GM12878 (cell line): ENCODE measurements at regions not wholly inside any gene's neighbourhood (a gene's known extent, or its start where the extent isn't known, plus 50 kb on each side); places are given as distances from the start of the nearest gene placed in this dataset.

Experiments used
- ATAC-seq: fragments of 200-7000 bp; cut with Tn5 transposase; 3 replicates; pipeline ENCODE4 v1.9.1; 2020; ENCODE audit warnings: mild to moderate bottlenecking, moderate library complexity
- BruUV-seq: library from RNA; stranded (reverse); fragments of 400-500 nt; replicated peaks from 2 replicates; lab custom pipeline; 2021; lab: Mats Ljungman, UMichigan
- CTCF ChIA-PET: fragments of 300-600 bp; sonication (Branson Sonifier 250); formaldehyde crosslinking; extraction: SDS; loops from one replicate; lab custom pipeline; 2021; ENCODE audit warnings: inconsistent platforms; lab: Yijun Ruan, JAX
- POLR2A ChIA-PET: fragments of 350-600 bp; formaldehyde crosslinking; extraction: SDS; loops from one replicate; lab custom pipeline; 2021; ENCODE audit warnings: inconsistent platforms; lab: Charles Lee
- RAD21 ChIA-PET: fragments of 300-600 bp; sonication (Branson Sonifier 250); formaldehyde crosslinking; loops from one replicate; lab custom pipeline; 2023; ENCODE audit warnings: antibody characterized with exemption; ENCODE audit not compliant: unreplicated experiment; lab: Charles Lee
- SMC1A ChIA-PET: fragments of 300-600 bp; sonication (Branson Sonifier 250); formaldehyde crosslinking; loops from one replicate; lab custom pipeline; 2023; ENCODE audit not compliant: unreplicated experiment, uncharacterized antibody; lab: Charles Lee
- DNase-seq: peaks from one replicate; pipeline ENCODE4 v3.0.0-alpha.2; 2011; ENCODE audit warnings: low read depth, low spot score
- FAIRE-seq: peaks from 3 replicates; lab custom pipeline; 2011; peaks lifted over from hg19 to GRCh38; lab: Jason Lieb, UNC
- H2AFZ ChIP-seq: 2 replicates; pipeline ENCODE4 v1.6.0; 2011; ENCODE audit warnings: low read depth, low read length, control low read depth; ENCODE audit not compliant: control insufficient read depth
- H3K27ac ChIP-seq: 2 replicates; pipeline ENCODE4 v1.5.1; 2011; ENCODE audit warnings: control low read depth; ENCODE audit not compliant: control insufficient read depth, insufficient read depth
- H3K27me3 ChIP-seq, 2 experiments: replicated peaks in 1 of 2; 2 replicates each; pipeline versions ENCODE4 v1.6.0 to v1.6.1; 2011; ENCODE audit warnings: low read length in 1 of 2; ENCODE audit not compliant: control insufficient read depth in 2 of 2, insufficient read depth in 2 of 2
- H3K36me3 ChIP-seq, 2 experiments: 2 replicates each; pipeline ENCODE4 v1.5.1; 2011; ENCODE audit warnings: low read length in 1 of 2; ENCODE audit not compliant: control insufficient read depth in 2 of 2, insufficient read depth in 2 of 2
- H3K4me1 ChIP-seq: 2 replicates; pipeline ENCODE4 v1.6.1; 2011; ENCODE audit warnings: mild to moderate bottlenecking, low read length, moderate library complexity, mixed read lengths; ENCODE audit not compliant: control insufficient read depth, insufficient read depth
- H3K4me2 ChIP-seq: 2 replicates; pipeline ENCODE4 v1.6.0; 2011; ENCODE audit warnings: control low read depth; ENCODE audit not compliant: control insufficient read depth, insufficient read depth
- H3K4me3 ChIP-seq: fragments of 200-600 bp; sonication (generic); 2 replicates; pipeline ENCODE4 v1.5.1; 2016
- H3K79me2 ChIP-seq: 2 replicates; pipeline ENCODE4 v1.6.0; 2011; ENCODE audit warnings: low read length; ENCODE audit not compliant: control insufficient read depth, insufficient read depth
- H3K9ac ChIP-seq: 2 replicates; pipeline ENCODE4 v1.8.0; 2011; ENCODE audit warnings: low read length, control low read depth, mixed read lengths; ENCODE audit not compliant: control insufficient read depth, insufficient read depth
- H3K9me3 ChIP-seq: replicated peaks from 3 replicates; pipeline ENCODE4 v1.5.1; 2011; ENCODE audit warnings: mild to moderate bottlenecking, low read length; ENCODE audit not compliant: control insufficient read depth, insufficient read depth
- H4K20me1 ChIP-seq: 2 replicates; pipeline ENCODE4 v1.6.0; 2011; ENCODE audit not compliant: control insufficient read depth, insufficient read depth
- CBFB ChIP-seq: IDR thresholded peaks from 2 replicates; pipeline ENCODE4 v1.6.1; 2016; ENCODE audit warnings: antibody characterized with exemption, low read depth
- EP300 ChIP-seq, 2 experiments: fragments of 150-350 bp in 1 of 2; IDR thresholded peaks; 2 replicates each; pipeline ENCODE4 v1.6.1; 2011 to 2012; ENCODE audit warnings: low read depth in 2 of 2, low read length in 2 of 2, borderline replicate concordance in 1 of 2, improper control_type of control experiment in 1 of 2, inconsistent platforms in 1 of 2; ENCODE audit not compliant: control insufficient read depth in 1 of 2
- FOS ChIP-seq: IDR thresholded peaks from 3 replicates; pipeline ENCODE4 v1.6.1; 2011; ENCODE audit warnings: borderline replicate concordance; ENCODE audit not compliant: insufficient read length; ENCODE audit errors: extremely low read depth
- GATAD2B ChIP-seq: fragments of 450-650 bp; conservative IDR thresholded peaks from 2 replicates; pipeline ENCODE4 v1.6.1; 2017; ENCODE audit warnings: low read depth, mild to moderate bottlenecking, moderate library complexity
- JUNB ChIP-seq: IDR thresholded peaks from 2 replicates; pipeline ENCODE4 v1.6.1; 2016; ENCODE audit warnings: antibody characterized with exemption, mild to moderate bottlenecking
- RAD21 ChIP-seq: IDR thresholded peaks from 2 replicates; pipeline ENCODE4 v1.6.1; 2011; ENCODE audit warnings: mild to moderate bottlenecking, low read depth, low read length, moderate library complexity; ENCODE audit not compliant: insufficient read depth
- SMC3 ChIP-seq: IDR thresholded peaks from 2 replicates; pipeline ENCODE4 v1.6.1; 2011; ENCODE audit warnings: low read length, improper control_type of control experiment, borderline replicate concordance
- SREBF1 ChIP-seq: IDR thresholded peaks from 2 replicates; pipeline ENCODE4 v1.6.1; 2012; ENCODE audit warnings: mild to moderate bottlenecking, low read length
- TCF7 ChIP-seq: IDR thresholded peaks from 2 replicates; pipeline ENCODE4 v1.6.1; 2014; ENCODE audit warnings: antibody characterized with exemption, borderline replicate concordance
- ZNF207 ChIP-seq: fragments of 450-650 bp; IDR thresholded peaks from 2 replicates; pipeline ENCODE4 v1.6.1; 2014; ENCODE audit warnings: antibody characterized with exemption, mild to moderate bottlenecking, borderline replicate concordance
- ZNF274 ChIP-seq: IDR thresholded peaks from one replicate; pipeline ENCODE4 v1.8.0; 2011; ENCODE audit not compliant: insufficient read length, insufficient read depth
- ZNF622 ChIP-seq: fragments of 450-650 bp; IDR thresholded peaks from 2 replicates; pipeline ENCODE4 v1.6.1; 2017; ENCODE audit warnings: mild to moderate bottlenecking, inconsistent platforms
- WGBS: methylation state at CpG from one replicate; pipeline ENCODE4 v1.1.6; 2016; ENCODE audit warnings: low lambda C conversion rate; ENCODE audit not compliant: insufficient replicate concordance, insufficient coverage; ENCODE audit errors: missing lambda C conversion rate; 5-methylcytosine and 5-hydroxymethylcytosine counted together
- in situ Hi-C: fragments of 300-500 bp; cut with MboI; formaldehyde crosslinking; loops from 9 replicates; pipeline ENCODE4 v1.14.3; 2018; ENCODE audit warnings: mixed read lengths
- intact Hi-C: fragments of 100-400 bp; cut with micrococcal nuclease; formaldehyde crosslinking; loops from one replicate; pipeline ENCODE4 v1.14.2; 2022; ENCODE audit not compliant: unreplicated experiment
- TF ChIP-seq, protein P1 (sequence below): IDR thresholded peaks from 2 replicates; pipeline ENCODE4 v1.6.1; 2011; ENCODE audit warnings: low read depth, low read length, improper control_type of control experiment, borderline replicate concordance
- TF ChIP-seq, protein P2 (sequence below): fragments of 450-650 bp; IDR thresholded peaks from 2 replicates; pipeline ENCODE4 v1.6.1; 2016; ENCODE audit warnings: mild to moderate bottlenecking, moderate library complexity, borderline replicate concordance
- TF ChIP-seq, protein P3 (sequence below), 3 experiments: IDR thresholded peaks in 2 of 3; conservative IDR thresholded peaks in 1 of 3; 2 replicates each; pipeline ENCODE4 v1.5.1; 2011; ENCODE audit warnings: low read depth in 3 of 3, low read length in 3 of 3, mild to moderate bottlenecking in 3 of 3, control low read depth in 2 of 3, moderate library complexity in 2 of 3, inconsistent platforms in 1 of 3, mixed read lengths in 1 of 3; ENCODE audit not compliant: control insufficient read depth in 2 of 3, insufficient read depth in 1 of 3; ENCODE audit errors: extremely low read depth in 1 of 3
- TF ChIP-seq, protein P4 (sequence below): fragments of 450-650 bp; IDR thresholded peaks from 2 replicates; pipeline ENCODE4 v1.6.1; 2016; ENCODE audit warnings: mild to moderate bottlenecking

DNA sequence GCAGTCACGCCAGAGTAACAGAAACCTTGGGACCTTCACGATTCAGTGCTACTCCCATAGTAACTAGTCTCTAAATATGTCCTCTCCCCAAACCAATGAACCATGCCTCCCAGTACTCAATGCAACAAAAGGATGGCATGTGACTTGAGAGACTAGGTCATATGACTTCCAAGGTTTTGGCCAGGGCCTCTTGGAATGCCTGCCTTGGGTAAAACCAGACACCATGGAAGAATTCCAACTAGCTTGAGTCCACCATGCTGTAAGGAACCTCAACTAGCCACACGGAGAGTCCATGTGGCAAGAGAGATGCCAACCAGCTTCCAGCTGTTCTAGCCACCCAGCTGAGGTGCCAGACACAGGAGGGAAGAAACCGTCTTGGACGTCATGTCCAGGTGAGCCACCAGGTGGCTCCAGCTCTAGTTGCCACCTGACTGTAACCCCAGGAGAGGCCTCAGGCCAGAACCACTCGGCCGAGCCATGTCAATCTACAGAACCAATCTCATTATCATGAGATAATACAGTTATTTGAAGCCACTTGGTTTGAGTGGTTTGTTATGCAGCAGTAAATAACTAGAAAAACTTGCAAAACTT, 115.0 kb downstream of the SYF2 start:
- H3K9me3 ChIP-seq: no peaks in the 10 kb centered on the region; the same call in 2 of the 3 replicates
- RAD21 ChIA-PET: no interaction called here
- no peaks in the 10 kb centered on the region for H3K79me2 ChIP-seq
- no peaks in the 10 kb centered on the region for H3K27me3 ChIP-seq
- POLR2A ChIA-PET: no interaction called here
- no peak overlapping the region for H2AFZ ChIP-seq
- ATAC-seq: peak; percentile 78
- H3K4me1 ChIP-seq: 0 out of 2 replicates have a peak, but pooled peaks cover 4% of the 10 kb centered on the region
- SMC1A ChIA-PET: interaction anchor here (1.7 kb wide), 1 partner anchor 25 kb away, joined by 4 read pairs; no protein-coding TSS in a partner anchor
- BruUV-seq: no TSS peak
- in situ Hi-C loops: no loop called here
- no peaks in the 10 kb centered on the region for H4K20me1 ChIP-seq
- DNase-seq: no peak
- no peak overlapping the region for H3K9ac ChIP-seq
- intact Hi-C loops: loop anchor here (10.0 kb wide), 1 partner anchor 87 kb away; no protein-coding TSS in a partner anchor
- H3K4me2 ChIP-seq: no peak overlapping the region
- FAIRE-seq: no peak
- CTCF ChIA-PET: interaction anchor here (0.8 to 1.7 kb wide), 4 partner anchors 16 to 88 kb away, joined by 3 to 6 read pairs (median 3); no protein-coding TSS in a partner anchor
- H3K4me3 ChIP-seq: no peak overlapping the region
- WGBS: 30% methylated on average over 7 of the region's 7 CpGs
- H3K27ac ChIP-seq: no peak overlapping the region
- no peaks in the 10 kb centered on the region for H3K36me3 ChIP-seq
- TF ChIP-seq FOS (no peak), SMC3 (peak; percentile 33; the same call in 1 of the 2 replicates), EP300 (IDR thresholded peaks at IDR 0.05; ENCODE audit: borderline replicate concordance in 1 of 2, control insufficient read depth in 1 of 2, low read depth in 2 of 2, low read length in 2 of 2) (no peak), ZNF622 (no peak), SREBF1 (no peak), ZNF274 (no peak), TCF7 (no peak), ZNF207 (no peak), CBFB (no peak), JUNB (no peak), GATAD2B (no peak), RAD21 (0 out of 2 replicates have a peak, but pooled peaks have one; percentile 21)
- TF ChIP-seq, protein P1, sequence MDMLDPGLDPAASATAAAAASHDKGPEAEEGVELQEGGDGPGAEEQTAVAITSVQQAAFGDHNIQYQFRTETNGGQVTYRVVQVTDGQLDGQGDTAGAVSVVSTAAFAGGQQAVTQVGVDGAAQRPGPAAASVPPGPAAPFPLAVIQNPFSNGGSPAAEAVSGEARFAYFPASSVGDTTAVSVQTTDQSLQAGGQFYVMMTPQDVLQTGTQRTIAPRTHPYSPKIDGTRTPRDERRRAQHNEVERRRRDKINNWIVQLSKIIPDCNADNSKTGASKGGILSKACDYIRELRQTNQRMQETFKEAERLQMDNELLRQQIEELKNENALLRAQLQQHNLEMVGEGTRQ: no peak
- TF ChIP-seq, protein P2, sequence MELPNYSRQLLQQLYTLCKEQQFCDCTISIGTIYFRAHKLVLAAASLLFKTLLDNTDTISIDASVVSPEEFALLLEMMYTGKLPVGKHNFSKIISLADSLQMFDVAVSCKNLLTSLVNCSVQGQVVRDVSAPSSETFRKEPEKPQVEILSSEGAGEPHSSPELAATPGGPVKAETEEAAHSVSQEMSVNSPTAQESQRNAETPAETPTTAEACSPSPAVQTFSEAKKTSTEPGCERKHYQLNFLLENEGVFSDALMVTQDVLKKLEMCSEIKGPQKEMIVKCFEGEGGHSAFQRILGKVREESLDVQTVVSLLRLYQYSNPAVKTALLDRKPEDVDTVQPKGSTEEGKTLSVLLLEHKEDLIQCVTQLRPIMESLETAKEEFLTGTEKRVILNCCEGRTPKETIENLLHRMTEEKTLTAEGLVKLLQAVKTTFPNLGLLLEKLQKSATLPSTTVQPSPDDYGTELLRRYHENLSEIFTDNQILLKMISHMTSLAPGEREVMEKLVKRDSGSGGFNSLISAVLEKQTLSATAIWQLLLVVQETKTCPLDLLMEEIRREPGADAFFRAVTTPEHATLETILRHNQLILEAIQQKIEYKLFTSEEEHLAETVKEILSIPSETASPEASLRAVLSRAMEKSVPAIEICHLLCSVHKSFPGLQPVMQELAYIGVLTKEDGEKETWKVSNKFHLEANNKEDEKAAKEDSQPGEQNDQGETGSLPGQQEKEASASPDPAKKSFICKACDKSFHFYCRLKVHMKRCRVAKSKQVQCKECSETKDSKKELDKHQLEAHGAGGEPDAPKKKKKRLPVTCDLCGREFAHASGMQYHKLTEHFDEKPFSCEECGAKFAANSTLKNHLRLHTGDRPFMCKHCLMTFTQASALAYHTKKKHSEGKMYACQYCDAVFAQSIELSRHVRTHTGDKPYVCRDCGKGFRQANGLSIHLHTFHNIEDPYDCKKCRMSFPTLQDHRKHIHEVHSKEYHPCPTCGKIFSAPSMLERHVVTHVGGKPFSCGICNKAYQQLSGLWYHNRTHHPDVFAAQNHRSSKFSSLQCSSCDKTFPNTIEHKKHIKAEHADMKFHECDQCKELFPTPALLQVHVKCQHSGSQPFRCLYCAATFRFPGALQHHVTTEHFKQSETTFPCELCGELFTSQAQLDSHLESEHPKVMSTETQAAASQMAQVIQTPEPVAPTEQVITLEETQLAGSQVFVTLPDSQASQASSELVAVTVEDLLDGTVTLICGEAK: no peak
- TF ChIP-seq, protein P3, sequence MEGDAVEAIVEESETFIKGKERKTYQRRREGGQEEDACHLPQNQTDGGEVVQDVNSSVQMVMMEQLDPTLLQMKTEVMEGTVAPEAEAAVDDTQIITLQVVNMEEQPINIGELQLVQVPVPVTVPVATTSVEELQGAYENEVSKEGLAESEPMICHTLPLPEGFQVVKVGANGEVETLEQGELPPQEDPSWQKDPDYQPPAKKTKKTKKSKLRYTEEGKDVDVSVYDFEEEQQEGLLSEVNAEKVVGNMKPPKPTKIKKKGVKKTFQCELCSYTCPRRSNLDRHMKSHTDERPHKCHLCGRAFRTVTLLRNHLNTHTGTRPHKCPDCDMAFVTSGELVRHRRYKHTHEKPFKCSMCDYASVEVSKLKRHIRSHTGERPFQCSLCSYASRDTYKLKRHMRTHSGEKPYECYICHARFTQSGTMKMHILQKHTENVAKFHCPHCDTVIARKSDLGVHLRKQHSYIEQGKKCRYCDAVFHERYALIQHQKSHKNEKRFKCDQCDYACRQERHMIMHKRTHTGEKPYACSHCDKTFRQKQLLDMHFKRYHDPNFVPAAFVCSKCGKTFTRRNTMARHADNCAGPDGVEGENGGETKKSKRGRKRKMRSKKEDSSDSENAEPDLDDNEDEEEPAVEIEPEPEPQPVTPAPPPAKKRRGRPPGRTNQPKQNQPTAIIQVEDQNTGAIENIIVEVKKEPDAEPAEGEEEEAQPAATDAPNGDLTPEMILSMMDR (IDR thresholded peaks at IDR 0.05 in 2 of 3, conservative IDR thresholded peaks at IDR 0.05 in 1 of 3; ENCODE audit: control insufficient read depth in 2 of 3, extremely low read depth in 1 of 3, insufficient read depth in 1 of 3, low read depth in 3 of 3, low read length in 3 of 3): peak in 2 of 3 experiments; percentile 27 to 51; a peak in 4 of 6 replicates
- TF ChIP-seq, protein P4, sequence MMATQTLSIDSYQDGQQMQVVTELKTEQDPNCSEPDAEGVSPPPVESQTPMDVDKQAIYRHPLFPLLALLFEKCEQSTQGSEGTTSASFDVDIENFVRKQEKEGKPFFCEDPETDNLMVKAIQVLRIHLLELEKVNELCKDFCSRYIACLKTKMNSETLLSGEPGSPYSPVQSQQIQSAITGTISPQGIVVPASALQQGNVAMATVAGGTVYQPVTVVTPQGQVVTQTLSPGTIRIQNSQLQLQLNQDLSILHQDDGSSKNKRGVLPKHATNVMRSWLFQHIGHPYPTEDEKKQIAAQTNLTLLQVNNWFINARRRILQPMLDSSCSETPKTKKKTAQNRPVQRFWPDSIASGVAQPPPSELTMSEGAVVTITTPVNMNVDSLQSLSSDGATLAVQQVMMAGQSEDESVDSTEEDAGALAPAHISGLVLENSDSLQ: peak; percentile 26; the same call in 1 of the 2 replicates
